ENCODE measurements at regions not wholly inside any gene's neighbourhood (a gene's known extent, or its start where the extent isn't known, plus 50 kb on each side); places are given as distances from the start of the nearest gene placed in this dataset.

DNA sequence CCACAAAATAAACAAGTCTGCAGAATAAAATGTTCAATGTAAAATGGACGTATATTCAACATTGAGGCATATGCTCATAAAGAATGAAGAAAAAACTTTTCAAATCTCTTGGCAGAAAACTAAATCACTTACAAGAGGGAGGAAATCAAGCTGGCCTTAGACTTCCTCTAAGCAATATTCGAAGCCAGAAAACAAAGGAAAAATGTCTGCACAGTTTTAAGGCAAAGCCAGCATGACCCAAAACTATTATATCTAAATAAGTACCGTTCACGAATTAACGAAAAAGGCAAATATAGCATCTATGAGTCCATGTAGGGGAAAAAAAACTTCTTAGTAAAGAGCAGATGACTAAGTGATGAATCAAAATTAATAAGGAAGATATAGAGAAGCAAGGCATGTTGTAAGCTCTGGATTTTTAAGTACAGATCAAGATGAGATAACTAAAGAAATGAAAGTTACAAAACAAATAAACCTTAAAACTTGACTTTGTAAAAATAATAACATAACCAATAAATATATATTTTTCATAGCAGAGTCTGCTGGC lies 101.3 kb downstream of the KCNRG start:
- no peak for DNase-seq
- H3K27ac ChIP-seq, result peak overlapping the region in 1 of 3 donors; percentile 1
- no peaks in the 10 kb centered on the region for H3K27me3 ChIP-seq
- no peak overlapping the region for H3K4me3 ChIP-seq
- intact Hi-C loops (cut with DNase I), result no loop called here
- no peaks in the 10 kb centered on the region for H3K9me3 ChIP-seq
- peak in 1 of 4 donors; percentile 25 for ATAC-seq
- peaks cover 0 to 5% (median 2%) of the 10 kb centered on the region in 4 donors for H3K4me1 ChIP-seq
- TF ChIP-seq POLR2A (IDR thresholded peaks at IDR 0.05) (no peak), CTCF (IDR thresholded peaks at IDR 0.05) (no peak)
- 42% methylated on average over 5 of the region's 5 CpGs for WGBS (ENCODE audit: insufficient coverage, low coverage, low lambda C conversion rate, missing lambda C conversion rate)
- H3K36me3 ChIP-seq, result no peaks in the 10 kb centered on the region

DNA sequence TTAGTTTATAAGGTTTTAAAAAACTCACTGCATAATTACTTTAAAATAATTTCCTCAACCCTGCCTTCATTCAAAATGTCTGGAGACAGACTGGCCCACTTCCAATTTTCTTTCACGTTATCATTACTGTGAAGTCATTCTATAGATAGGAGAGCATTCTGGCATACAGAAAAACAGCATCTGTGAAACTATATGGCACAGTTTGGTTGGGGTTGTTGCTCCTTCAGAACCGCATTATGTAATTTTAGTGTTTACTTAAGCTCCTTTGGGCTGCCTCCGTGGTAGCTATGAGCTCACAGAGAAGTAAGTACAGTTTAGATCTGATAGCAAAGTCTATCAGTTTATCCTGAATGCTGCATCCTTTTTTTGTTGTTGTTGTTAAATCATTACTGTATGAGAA lies 104.3 kb downstream of the KCNRG start:
- 26% methylated on average over 3 of the region's 3 CpGs for WGBS (ENCODE audit: insufficient coverage, low coverage, low lambda C conversion rate, missing lambda C conversion rate)
- ATAC-seq, result no peak
- no peaks in the 10 kb centered on the region for H3K36me3 ChIP-seq
- intact Hi-C loops (cut with DNase I), result no loop called here
- H3K27ac ChIP-seq, result no peak overlapping the region
- no peak for TF ChIP-seq POLR2A (IDR thresholded peaks at IDR 0.05)
- TF ChIP-seq CTCF (IDR thresholded peaks at IDR 0.05), result no peak
- H3K9me3 ChIP-seq, result no peaks in the 10 kb centered on the region
- no peak overlapping the region for H3K4me3 ChIP-seq
- peaks cover 0 to 19% (median 4%) of the 10 kb centered on the region in 4 donors for H3K4me1 ChIP-seq
- DNase-seq, result no peak
- no peaks in the 10 kb centered on the region for H3K27me3 ChIP-seq

DNA sequence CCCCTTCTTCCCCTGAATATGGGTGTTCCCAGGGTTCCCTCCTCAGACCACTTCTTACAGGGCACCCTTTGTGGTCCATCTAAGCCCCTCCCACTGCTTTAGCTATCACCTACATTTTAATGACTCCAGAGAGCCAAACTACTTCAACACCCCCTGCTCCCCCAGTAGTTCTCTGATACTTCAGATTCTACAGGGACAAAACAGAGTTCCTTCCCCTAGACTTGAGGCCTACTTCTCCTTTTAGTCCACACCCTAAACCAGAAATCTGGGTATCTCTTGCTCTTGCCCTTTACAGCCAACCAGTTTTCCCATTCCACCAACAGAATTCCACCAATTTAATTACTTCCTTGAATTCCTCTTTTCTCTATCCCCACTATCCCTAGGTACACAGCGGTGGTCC lies 107.2 kb downstream of the KCNRG start:
- H3K27ac ChIP-seq, result peak overlapping the region in 1 of 3 donors; percentile 99
- no peak for ATAC-seq
- no peaks in the 10 kb centered on the region for H3K36me3 ChIP-seq
- no peaks in the 10 kb centered on the region for H3K27me3 ChIP-seq
- H3K4me1 ChIP-seq, result peaks cover 0 to 30% (median 4%) of the 10 kb centered on the region in 4 donors
- 100% methylated on average over 1 of the region's 1 CpG for WGBS (ENCODE audit: insufficient coverage, low coverage, low lambda C conversion rate, missing lambda C conversion rate)
- no peaks in the 10 kb centered on the region for H3K9me3 ChIP-seq
- H3K4me3 ChIP-seq, result no peak overlapping the region
- DNase-seq, result no peak
- no peak for TF ChIP-seq POLR2A (IDR thresholded peaks at IDR 0.05)
- no peak for TF ChIP-seq CTCF (IDR thresholded peaks at IDR 0.05)
- intact Hi-C loops (cut with DNase I), result no loop called here

DNA sequence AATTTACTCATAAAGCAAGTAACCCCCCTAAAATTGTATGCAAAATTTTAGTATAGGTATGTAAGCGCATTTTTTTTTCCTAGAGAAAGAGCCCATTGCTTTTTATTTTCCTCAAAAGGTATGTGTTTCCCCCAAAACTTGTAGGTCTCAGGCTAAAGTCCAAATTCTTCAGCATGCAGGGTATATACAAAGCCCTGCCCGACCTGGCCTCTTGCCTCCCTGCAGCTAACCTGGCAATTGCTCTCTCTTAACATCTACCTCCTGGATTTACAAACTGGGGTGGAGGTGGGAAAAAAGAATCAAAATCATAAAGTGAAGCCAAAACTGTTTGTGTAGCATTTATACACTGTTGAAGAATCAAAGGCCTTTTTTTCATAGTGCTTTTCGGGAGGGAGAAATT lies 107.8 kb downstream of the KCNRG start:
- H3K27me3 ChIP-seq, result no peaks in the 10 kb centered on the region
- H3K4me3 ChIP-seq, result peak overlapping the region in 1 of 3 donors; percentile 89
- 42% methylated on average over 3 of the region's 3 CpGs for WGBS (ENCODE audit: insufficient coverage, low coverage, low lambda C conversion rate, missing lambda C conversion rate)
- peaks cover 0 to 30% (median 4%) of the 10 kb centered on the region in 4 donors for H3K4me1 ChIP-seq
- H3K27ac ChIP-seq, result peak overlapping the region; percentile 98 to 100 (median 99)
- no peaks in the 10 kb centered on the region for H3K9me3 ChIP-seq
- TF ChIP-seq POLR2A (IDR thresholded peaks at IDR 0.05) (no peak), CTCF (IDR thresholded peaks at IDR 0.05) (no peak)
- no peaks in the 10 kb centered on the region for H3K36me3 ChIP-seq
- ATAC-seq (no peak), DNase-seq (peak in 1 of 3 donors; percentile 35)
- intact Hi-C loops (cut with DNase I), result no loop called here

DNA sequence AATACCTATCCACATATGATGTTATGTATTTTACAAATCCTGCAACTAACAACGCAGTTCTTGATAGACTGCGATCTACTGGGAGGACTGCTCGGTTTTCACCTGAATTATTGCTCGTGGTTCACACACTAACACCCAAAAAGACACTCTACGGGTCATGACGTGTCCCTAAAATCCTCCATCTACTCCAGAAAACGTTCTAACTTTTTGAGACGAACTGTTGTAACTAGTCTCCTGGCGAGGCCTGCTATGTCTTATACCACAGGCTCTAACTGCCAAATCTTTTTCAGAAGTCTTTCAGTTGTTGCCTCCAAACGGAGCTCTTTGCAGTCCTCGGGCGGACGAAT lies 108.2 kb downstream of the KCNRG start:
- DNase-seq (no peak), ATAC-seq (no peak)
- Histone ChIP-seq H3K9me3 (no peaks in the 10 kb centered on the region), H3K4me1 (peaks cover 0 to 30% (median 4%) of the 10 kb centered on the region in 4 donors), H3K27ac (peak overlapping the region; percentile 98 to 100 (median 99)), H3K36me3 (no peaks in the 10 kb centered on the region), H3K27me3 (peaks cover 0 to 3% of the 10 kb centered on the region in 2 donors), H3K4me3 (peak overlapping the region; percentile 79 to 98 (median 89))
- intact Hi-C loops (cut with DNase I), result no loop called here
- TF ChIP-seq POLR2A (IDR thresholded peaks at IDR 0.05) (no peak), CTCF (IDR thresholded peaks at IDR 0.05) (no peak)
- 4% methylated on average over 13 of the region's 13 CpGs for WGBS (ENCODE audit: insufficient coverage, low coverage, low lambda C conversion rate, missing lambda C conversion rate)
